ENCODE measurements at regions not wholly inside any gene's neighbourhood (a gene's known extent, or its start where the extent isn't known, plus 50 kb on each side); places are given as distances from the start of the nearest gene placed in this dataset.

GRCh38 chr15:24017470-24017869 lies 330.4 kb upstream of the NDN start:
- no peak overlapping the region for H4K8ac ChIP-seq (replicated peaks; ENCODE audit: insufficient read length, low read depth, low read length)
- no peaks in the 10 kb centered on the region for H3K23me2 ChIP-seq (ENCODE audit: insufficient read length, low read depth, low read length, poor library complexity, severe bottlenecking)
- no peak overlapping the region for H3K9ac ChIP-seq (ENCODE audit: extremely low read depth, insufficient read length, low read length)
- no peaks in the 10 kb centered on the region for H3K27me3 ChIP-seq (ENCODE audit: insufficient read depth, low read length)
- no peak overlapping the region for H3K23ac ChIP-seq (ENCODE audit: insufficient read length, low read depth, low read length)
- H3K4me3 Mint-ChIP-seq, result no peak overlapping the region
- no peak for DNase-seq
- no peak overlapping the region for H3K14ac ChIP-seq (ENCODE audit: insufficient read depth, low read length)
- no peaks in the 10 kb centered on the region for H3K4me1 ChIP-seq (ENCODE audit: insufficient read depth, low read length)
- H3K9me3 ChIP-seq (ENCODE audit: control insufficient read depth, low read depth, low read length), result peaks cover 17% of the 10 kb centered on the region
- no peak overlapping the region for H4K5ac ChIP-seq (ENCODE audit: insufficient read length, low read depth, low read length)
- H3K27ac ChIP-seq (ENCODE audit: insufficient read length, low read depth, low read length), result no peak overlapping the region
- no peak overlapping the region for H3K18ac ChIP-seq (ENCODE audit: insufficient read length, low read depth, low read length)
- peaks cover 2% of the 10 kb centered on the region; the same call in 1 of the 2 replicates for H3K27me3 Mint-ChIP-seq (ENCODE audit: low read depth)
- H4K20me1 ChIP-seq (ENCODE audit: control insufficient read depth, insufficient read depth, insufficient read length), result no peaks in the 10 kb centered on the region
- H3K27ac Mint-ChIP-seq, result no peak overlapping the region
- no peak overlapping the region for H2AFZ ChIP-seq (ENCODE audit: low read length)
- peaks cover 0 to 3% (median 0%) of the 10 kb centered on the region in 3 experiments; a peak in 1 of 7 replicates for H3K36me3 Mint-ChIP-seq (ENCODE audit: insufficient read depth in 1 of 3, low read depth in 3 of 3)
- no peak overlapping the region for H4K91ac ChIP-seq (ENCODE audit: insufficient read length, low read depth, low read length)
- H3K9me3 Mint-ChIP-seq, result peaks cover 55 to 65% of the 10 kb centered on the region in 2 experiments
- no peak overlapping the region for H2BK15ac ChIP-seq (ENCODE audit: low read depth, low read length)
- H2BK120ac ChIP-seq (ENCODE audit: low read depth, low read length, poor library complexity, severe bottlenecking), result no peak overlapping the region
- no peak overlapping the region for H3K4me2 ChIP-seq (ENCODE audit: insufficient read depth, insufficient read length, low read length)
- H2BK12ac ChIP-seq (ENCODE audit: insufficient read length, low read depth, low read length), result no peak overlapping the region
- no peak overlapping the region for H3K4ac ChIP-seq (ENCODE audit: low read depth, low read length)
- no peaks in the 10 kb centered on the region for H3K79me1 ChIP-seq (ENCODE audit: insufficient read depth, low read depth, low read length, poor library complexity, severe bottlenecking)
- WGBS (ENCODE audit: extremely low coverage, insufficient read length, low lambda C conversion rate), result no CpG with 5 or more reads among the region's 1 CpG
- H2BK5ac ChIP-seq (ENCODE audit: insufficient read length, low read length), result no peak overlapping the region
- no peaks in the 10 kb centered on the region for H3K4me1 Mint-ChIP-seq
- no peak overlapping the region for H3K56ac ChIP-seq (ENCODE audit: insufficient read length, low read depth, low read length)
- H3T11ph ChIP-seq (ENCODE audit: low read length), result no peak overlapping the region
- no peak for TF ChIP-seq CTCF (conservative IDR thresholded peaks at IDR 0.05)
- H2AK5ac ChIP-seq (ENCODE audit: insufficient read length, low read length), result no peak overlapping the region
- H2BK20ac ChIP-seq (ENCODE audit: low read depth, low read length, poor library complexity, severe bottlenecking), result no peak overlapping the region
- no peaks in the 10 kb centered on the region for H3K79me2 ChIP-seq (ENCODE audit: insufficient read depth, low read length)
